OCI-LY3 (cell line): ENCODE measurements at regions not wholly inside any gene's neighbourhood (a gene's known extent, or its start where the extent isn't known, plus 50 kb on each side); places are given as distances from the start of the nearest gene placed in this dataset.
"Not testable (repeated sequence)": the region's sequence is repeated elsewhere in the genome, so short reads cannot be mapped to it uniquely, and the experiment has no call there.

Experiments used
- H2AFZ ChIP-seq: fragments of 200-600, 300-600 bp; shearing (Covaris generic); 2 replicates; pipeline ENCODE4 v1.6.0; 2014; ENCODE audit warnings: antibody characterized with exemption, low read depth, low read length
- H3K27ac ChIP-seq: fragments of 200-600, 300-600 bp; sonication (generic); 2 replicates; pipeline ENCODE4 v1.5.1; 2014; ENCODE audit warnings: mild to moderate bottlenecking, low read length, moderate library complexity, mixed read lengths
- H3K27me3 ChIP-seq: fragments of 200-600, 300-600 bp; sonication (generic); 2 replicates; pipeline ENCODE4 v1.6.1; 2014; ENCODE audit warnings: low read depth, low read length, mixed read lengths
- H3K36me3 ChIP-seq: fragments of 200-600, 300-600 bp; sonication (generic); replicated peaks from 2 replicates; pipeline ENCODE3; 2014; ENCODE audit warnings: low read depth, low read length, mixed read lengths
- H3K4me1 ChIP-seq: fragments of 300-600, 200-600 bp; sonication (generic); 2 replicates; pipeline ENCODE4 v1.6.1; 2014; ENCODE audit warnings: low read length, mixed read lengths
- H3K4me2 ChIP-seq: fragments of 200-600, 300-600 bp; sonication (generic); 2 replicates; pipeline ENCODE4 v1.6.1; 2014; ENCODE audit warnings: low read length, mixed read lengths
- H3K4me3 ChIP-seq: fragments of 300-600, 200-600 bp; sonication (generic); 2 replicates; pipeline ENCODE4 v1.5.1; 2014; ENCODE audit warnings: antibody characterized with exemption, mild to moderate bottlenecking, low read length, moderate library complexity
- H3K79me2 ChIP-seq: fragments of 300-600, 200-600 bp; shearing (Covaris generic); 2 replicates; pipeline ENCODE4 v1.6.1; 2014; ENCODE audit warnings: mild to moderate bottlenecking, low read length, mixed read lengths
- H3K9ac ChIP-seq: fragments of 300-600, 200-600 bp; shearing (Covaris generic); 2 replicates; pipeline ENCODE4 v1.6.0; 2014; ENCODE audit warnings: mild to moderate bottlenecking, low read length, moderate library complexity
- H3K9me3 ChIP-seq: fragments of 200-600, 300-600 bp; shearing (Covaris generic); 2 replicates; pipeline ENCODE4 v1.6.1; 2014; ENCODE audit warnings: low read length, mixed read lengths; ENCODE audit not compliant: insufficient read depth
- H4K20me1 ChIP-seq: fragments of 200-600, 300-600 bp; sonication (generic); 2 replicates; pipeline ENCODE4 v1.6.1; 2016; ENCODE audit warnings: low read length, mixed read lengths; ENCODE audit not compliant: insufficient read depth
- EZH2phosphoT487 ChIP-seq: fragments of 200-600 bp; shearing (Covaris generic); IDR thresholded peaks from 2 replicates; pipeline ENCODE4 v1.6.1; 2018; ENCODE audit warnings: antibody characterized with exemption, mixed run types, low read depth
- TF ChIP-seq, protein P1 (sequence below): fragments of 200-600, 300-600 bp; sonication (generic); IDR thresholded peaks from 2 replicates; pipeline ENCODE4 v1.5.1; 2014; ENCODE audit warnings: antibody characterized with exemption, low read length, low read depth

DNA sequence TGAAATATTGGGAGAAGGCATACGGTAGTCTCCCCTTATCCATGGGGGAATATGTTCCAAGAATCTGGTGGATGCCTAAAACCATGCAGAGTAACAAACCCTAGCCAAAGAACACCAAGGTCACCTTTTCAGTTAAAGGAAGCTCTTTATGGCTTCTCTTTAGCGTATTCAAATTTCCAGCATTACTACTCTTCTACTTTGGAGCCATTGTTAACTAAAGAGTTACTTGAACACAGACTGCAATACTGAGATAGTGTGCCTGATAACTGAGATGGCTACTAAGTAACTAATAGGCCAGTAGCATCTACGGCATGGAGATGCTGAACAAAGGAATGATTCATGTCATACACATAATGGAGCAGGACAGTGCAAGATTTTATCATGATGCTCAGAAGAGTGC lies 84.5 kb upstream of the SPEF2 start:
- Histone ChIP-seq H3K79me2 (no peaks in the 10 kb centered on the region), H3K27me3 (no peaks in the 10 kb centered on the region), H3K4me1 (no peaks in the 10 kb centered on the region), H4K20me1 (no peaks in the 10 kb centered on the region), H3K4me3 (no peak overlapping the region), H2AFZ (no peak overlapping the region), H3K27ac (no peak overlapping the region), H3K9me3 (no peaks in the 10 kb centered on the region), H3K36me3 (no peaks in the 10 kb centered on the region), H3K4me2 (no peak overlapping the region), H3K9ac (no peak overlapping the region)
- no peak for TF ChIP-seq EZH2phosphoT487
- TF ChIP-seq, protein P1, sequence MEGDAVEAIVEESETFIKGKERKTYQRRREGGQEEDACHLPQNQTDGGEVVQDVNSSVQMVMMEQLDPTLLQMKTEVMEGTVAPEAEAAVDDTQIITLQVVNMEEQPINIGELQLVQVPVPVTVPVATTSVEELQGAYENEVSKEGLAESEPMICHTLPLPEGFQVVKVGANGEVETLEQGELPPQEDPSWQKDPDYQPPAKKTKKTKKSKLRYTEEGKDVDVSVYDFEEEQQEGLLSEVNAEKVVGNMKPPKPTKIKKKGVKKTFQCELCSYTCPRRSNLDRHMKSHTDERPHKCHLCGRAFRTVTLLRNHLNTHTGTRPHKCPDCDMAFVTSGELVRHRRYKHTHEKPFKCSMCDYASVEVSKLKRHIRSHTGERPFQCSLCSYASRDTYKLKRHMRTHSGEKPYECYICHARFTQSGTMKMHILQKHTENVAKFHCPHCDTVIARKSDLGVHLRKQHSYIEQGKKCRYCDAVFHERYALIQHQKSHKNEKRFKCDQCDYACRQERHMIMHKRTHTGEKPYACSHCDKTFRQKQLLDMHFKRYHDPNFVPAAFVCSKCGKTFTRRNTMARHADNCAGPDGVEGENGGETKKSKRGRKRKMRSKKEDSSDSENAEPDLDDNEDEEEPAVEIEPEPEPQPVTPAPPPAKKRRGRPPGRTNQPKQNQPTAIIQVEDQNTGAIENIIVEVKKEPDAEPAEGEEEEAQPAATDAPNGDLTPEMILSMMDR = no peak

- not testable (repeated sequence) for H3K27me3 ChIP-seq, H3K79me2 ChIP-seq, H3K4me1 ChIP-seq, H2AFZ ChIP-seq, H3K36me3 ChIP-seq, H3K4me2 ChIP-seq, H3K4me3 ChIP-seq, H3K9ac ChIP-seq, H4K20me1 ChIP-seq, H3K27ac ChIP-seq, H3K9me3 ChIP-seq
Measured at GRCh38 chr5:35531553-35531952, 86.1 kb upstream of the SPEF2 start.

DNA sequence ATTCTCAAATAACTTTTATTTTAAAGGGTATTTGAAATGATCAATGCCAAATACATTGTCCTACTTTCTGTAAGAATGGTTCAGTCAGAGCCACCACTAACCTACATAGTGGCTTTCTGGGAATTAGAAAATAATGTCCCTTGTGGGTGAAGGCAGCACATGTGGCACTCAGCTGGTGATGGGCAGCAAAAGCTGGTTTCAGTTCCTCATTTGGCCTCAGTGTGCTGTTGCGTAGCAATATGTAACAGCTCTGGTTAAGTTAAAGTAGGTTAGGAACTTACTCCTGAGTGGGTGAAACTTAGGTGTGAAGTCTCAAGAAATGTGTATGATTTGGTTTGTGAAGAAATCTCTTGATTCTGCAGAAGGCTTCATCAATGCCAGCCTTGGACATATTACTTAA lies 99.6 kb upstream of the SPEF2 start:
- H3K36me3 ChIP-seq = no peaks in the 10 kb centered on the region
- H3K4me2 ChIP-seq = no peak overlapping the region
- H3K79me2 ChIP-seq = no peaks in the 10 kb centered on the region
- H3K9ac ChIP-seq = no peak overlapping the region
- H2AFZ ChIP-seq = no peak overlapping the region
- H3K27ac ChIP-seq = no peak overlapping the region
- no peaks in the 10 kb centered on the region for H4K20me1 ChIP-seq
- no peak overlapping the region for H3K4me3 ChIP-seq
- no peaks in the 10 kb centered on the region for H3K9me3 ChIP-seq
- no peaks in the 10 kb centered on the region for H3K27me3 ChIP-seq
- TF ChIP-seq, protein P1 = no peak
- TF ChIP-seq EZH2phosphoT487 = no peak
- peaks cover 11% of the 10 kb centered on the region for H3K4me1 ChIP-seq

- H3K27ac ChIP-seq = no peak overlapping the region
- H3K27me3 ChIP-seq = no peaks in the 10 kb centered on the region
- H2AFZ ChIP-seq = no peak overlapping the region
- H3K79me2 ChIP-seq = no peaks in the 10 kb centered on the region
- H3K36me3 ChIP-seq = no peaks in the 10 kb centered on the region
- peaks cover 11% of the 10 kb centered on the region for H3K4me1 ChIP-seq
- no peak overlapping the region for H3K9ac ChIP-seq
- no peak overlapping the region for H3K4me2 ChIP-seq
- H3K9me3 ChIP-seq = no peaks in the 10 kb centered on the region
- TF ChIP-seq, protein P1 = no peak
- TF ChIP-seq EZH2phosphoT487 = no peak
- no peaks in the 10 kb centered on the region for H4K20me1 ChIP-seq
- no peak overlapping the region for H3K4me3 ChIP-seq
Measured at GRCh38 chr5:35516271-35516670, 101.4 kb upstream of the SPEF2 start.

GRCh38 chr5:35513612-35514011 lies 104.1 kb upstream of the SPEF2 start:
- Histone ChIP-seq H3K36me3 (no peaks in the 10 kb centered on the region), H3K9me3 (no peaks in the 10 kb centered on the region), H3K9ac (no peak overlapping the region), H3K4me3 (no peak overlapping the region), H3K27ac (no peak overlapping the region), H3K4me1 (peaks cover 11% of the 10 kb centered on the region), H3K27me3 (no peaks in the 10 kb centered on the region), H2AFZ (no peak overlapping the region), H3K79me2 (no peaks in the 10 kb centered on the region), H4K20me1 (no peaks in the 10 kb centered on the region), H3K4me2 (no peak overlapping the region)
- no peak for TF ChIP-seq EZH2phosphoT487
- TF ChIP-seq, protein P1 = no peak
